SK-N-SH (cell line): ENCODE measurements at regions not wholly inside any gene's neighbourhood (a gene's known extent, or its start where the extent isn't known, plus 50 kb on each side); places are given as distances from the start of the nearest gene placed in this dataset.

Experiments used
- CTCF ChIA-PET: fragments of 300-600, 350-600 bp; formaldehyde crosslinking; extraction: SDS; loops from one replicate; lab custom pipeline; 2021; lab: Yijun Ruan, JAX
- POLR2A ChIA-PET: fragments of 350-600 bp; sonication (Branson Sonifier 250); formaldehyde crosslinking; extraction: SDS; loops from one replicate; lab custom pipeline; 2020; ENCODE audit warnings: antibody characterized with exemption, inconsistent platforms; lab: Yijun Ruan, JAX
- DNase-seq: peaks from one replicate; pipeline ENCODE4 v3.0.0; 2012
- H2AFZ ChIP-seq: fragments of 200-600 bp; sonication (generic); 2 replicates; pipeline ENCODE4 v1.8.1; 2016; ENCODE audit warnings: antibody characterized with exemption, mild to moderate bottlenecking, low read depth
- H3F3A ChIP-seq: fragments of 200-600 bp; sonication (generic); replicated peaks from 2 replicates; pipeline ENCODE3; 2016; ENCODE audit warnings: antibody characterized with exemption, mild to moderate bottlenecking; ENCODE audit not compliant: insufficient read depth
- H3K27ac ChIP-seq, 2 experiments: fragments of 200-500 bp in 1 of 2; fragments of 200-600 bp in 1 of 2; sonication (Bioruptor generic) in 1 of 2; sonication (generic), shearing (Covaris generic) in 1 of 2; 2 replicates each; pipeline versions ENCODE4 v1.5.1 to v1.6.1; 2014 to 2016; ENCODE audit warnings: low read depth in 2 of 2, inconsistent platforms in 1 of 2, low read length in 1 of 2, mild to moderate bottlenecking in 1 of 2, mixed read lengths in 1 of 2
- H3K27me3 ChIP-seq: fragments of 200-600 bp; sonication (generic), shearing (Covaris generic); 2 replicates; pipeline ENCODE4 v1.6.1; 2016; ENCODE audit warnings: mixed run types; ENCODE audit not compliant: insufficient read depth
- H3K36me3 ChIP-seq, 2 experiments: fragments of 200-500 bp in 1 of 2; fragments of 200-600 bp in 1 of 2; sonication (Bioruptor generic) in 1 of 2; sonication (generic) in 1 of 2; replicated peaks in 1 of 2; 2 replicates each; pipeline versions ENCODE3 to v1.5.1; 2014 to 2016; ENCODE audit warnings: low read length in 1 of 2, mild to moderate bottlenecking in 1 of 2; ENCODE audit not compliant: insufficient read depth in 2 of 2, control insufficient read depth in 1 of 2
- H3K4me1 ChIP-seq, 2 experiments: fragments of 200-500 bp in 1 of 2; fragments of 200-600 bp in 1 of 2; sonication (Bioruptor generic) in 1 of 2; sonication (generic), shearing (Covaris generic) in 1 of 2; 2 replicates each; pipeline versions ENCODE4 v1.5.1 to v1.6.1; 2014 to 2016; ENCODE audit warnings: low read depth in 1 of 2, low read length in 1 of 2, mixed run types in 1 of 2; ENCODE audit not compliant: insufficient read depth in 2 of 2, control insufficient read depth in 1 of 2
- H3K4me2 ChIP-seq: fragments of 200-600 bp; sonication (generic), shearing (Covaris generic); 2 replicates; pipeline ENCODE4 v1.6.1; 2017; ENCODE audit warnings: mixed run types
- H3K4me3 ChIP-seq, 2 experiments: fragments of 200-500 bp in 1 of 2; fragments of 200-600 bp in 1 of 2; sonication (Bioruptor generic) in 1 of 2; sonication (generic), shearing (Covaris generic) in 1 of 2; 2 replicates each; pipeline versions ENCODE4 v1.5.1 to v1.8.1; 2014 to 2016; ENCODE audit warnings: low read depth in 2 of 2, inconsistent platforms in 1 of 2, low read length in 1 of 2, mild to moderate bottlenecking in 1 of 2, mixed read lengths in 1 of 2, moderate library complexity in 1 of 2
- H3K79me2 ChIP-seq: fragments of 200-600 bp; sonication (generic); 2 replicates; pipeline ENCODE4 v1.8.1; 2017; ENCODE audit warnings: mild to moderate bottlenecking; ENCODE audit not compliant: insufficient read depth
- H3K9ac ChIP-seq: fragments of 200-600 bp; sonication (generic); 2 replicates; pipeline ENCODE4 v1.6.1; 2017; ENCODE audit warnings: mixed run types
- H3K9me2 ChIP-seq: fragments of 200-600 bp; sonication (generic); 2 replicates; pipeline ENCODE4 v1.6.1; 2017; ENCODE audit warnings: mixed run types
- H3K9me3 ChIP-seq: fragments of 200-600 bp; sonication (generic); 2 replicates; pipeline ENCODE4 v1.6.1; 2017; ENCODE audit warnings: mixed run types, mild to moderate bottlenecking, moderate library complexity
- H4K20me1 ChIP-seq: fragments of 200-600 bp; sonication (generic); 2 replicates; pipeline ENCODE4 v1.6.1; 2017; ENCODE audit warnings: mild to moderate bottlenecking, mixed run types; ENCODE audit not compliant: insufficient read depth
- CHD2 ChIP-seq: fragments of 150-350 bp; IDR thresholded peaks from 2 replicates; pipeline ENCODE4 v1.6.1; 2018; ENCODE audit warnings: low read length; ENCODE audit not compliant: partially characterized antibody
- CTCF ChIP-seq: fragments of 200-600 bp; sonication (generic); IDR thresholded peaks from 2 replicates; pipeline ENCODE4 v1.6.1; 2017; ENCODE audit warnings: antibody characterized with exemption, mild to moderate bottlenecking, moderate library complexity
- JUND ChIP-seq: IDR thresholded peaks from 2 replicates; pipeline ENCODE4 v1.4.0; 2012
- NRF1 ChIP-seq: IDR thresholded peaks from 2 replicates; pipeline ENCODE4 v1.6.1; 2012; ENCODE audit warnings: low read depth, mild to moderate bottlenecking, low read length
- RAD21 ChIP-seq: IDR thresholded peaks from 2 replicates; pipeline ENCODE4 v1.6.1; 2012; ENCODE audit warnings: mild to moderate bottlenecking, low read length
- RCOR1 ChIP-seq: fragments of 150-350 bp; IDR thresholded peaks from 2 replicates; pipeline ENCODE4 v1.6.1; 2017; ENCODE audit warnings: antibody characterized with exemption, low read length
- RFX5 ChIP-seq: IDR thresholded peaks from 2 replicates; pipeline ENCODE4 v1.6.1; 2012; ENCODE audit warnings: mild to moderate bottlenecking, improper control_type of control experiment, low read length
- RXRA ChIP-seq: IDR thresholded peaks from 2 replicates; pipeline ENCODE4 v1.4.0; 2012; ENCODE audit warnings: low read depth, mild to moderate bottlenecking, borderline replicate concordance
- TAF1 ChIP-seq: IDR thresholded peaks from 2 replicates; pipeline ENCODE4 v1.6.1; 2012; ENCODE audit warnings: low read depth, mild to moderate bottlenecking, low read length, moderate library complexity, borderline replicate concordance
- USF2 ChIP-seq: fragments of 150-350 bp; IDR thresholded peaks from 2 replicates; pipeline ENCODE4 v1.6.1; 2017; ENCODE audit warnings: antibody characterized with exemption, low read length, low read depth, borderline replicate concordance
- WGBS: methylation state at CpG from one replicate; pipeline ENCODE4 v1.1.6; 2017; ENCODE audit warnings: low lambda C conversion rate; 5-methylcytosine and 5-hydroxymethylcytosine counted together
- TF ChIP-seq, protein P1 (sequence below): fragments of 150-350 bp; IDR thresholded peaks from 2 replicates; pipeline ENCODE4 v1.6.1; 2016; ENCODE audit warnings: mild to moderate bottlenecking, low read depth, low read length
- TF ChIP-seq, protein P2 (sequence below): IDR thresholded peaks from 2 replicates; pipeline ENCODE4; 2012
- TF ChIP-seq, protein P3 (sequence below): IDR thresholded peaks from 2 replicates; pipeline ENCODE4 v1.4.0; 2012; ENCODE audit warnings: low read depth, borderline replicate concordance

DNA sequence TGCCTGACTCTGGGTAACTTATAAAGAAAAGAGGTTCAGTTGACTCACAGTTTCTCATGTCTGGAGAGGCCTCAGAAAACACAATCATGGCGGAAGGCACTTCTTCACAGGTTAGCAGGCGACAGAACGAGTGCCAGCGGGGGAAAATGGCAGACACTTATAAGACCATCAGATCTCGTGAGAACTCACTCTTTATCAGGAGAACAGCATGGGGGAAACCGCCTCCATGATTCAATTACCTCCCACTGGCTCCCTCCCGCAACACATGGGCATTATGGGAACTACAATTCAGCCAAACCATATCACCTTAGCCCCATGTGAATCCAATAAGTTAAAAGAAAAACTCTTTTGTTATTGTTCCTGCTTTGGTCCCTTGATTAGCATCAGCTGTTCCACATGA is 725.2 kb downstream of the LRRIQ3 start:
- Histone ChIP-seq H3K9me3 (no peaks in the 10 kb centered on the region), H3F3A (no peaks in the 10 kb centered on the region), H3K4me3 (no peak overlapping the region), H3K27me3 (no peaks in the 10 kb centered on the region), H3K36me3 (no peaks in the 10 kb centered on the region), H3K9ac (no peak overlapping the region), H3K4me2 (no peak overlapping the region), H4K20me1 (no peaks in the 10 kb centered on the region), H3K79me2 (no peaks in the 10 kb centered on the region), H3K9me2 (no peaks in the 10 kb centered on the region), H3K27ac (no peak overlapping the region), H2AFZ (no peak overlapping the region), H3K4me1 (no peaks in the 10 kb centered on the region)
- no peak for TF ChIP-seq TAF1
- no peak for DNase-seq
- POLR2A ChIA-PET: no interaction called here
- CTCF ChIA-PET: no interaction called here
- WGBS: 49% methylated on average over 7 of the region's 7 CpGs

DNA sequence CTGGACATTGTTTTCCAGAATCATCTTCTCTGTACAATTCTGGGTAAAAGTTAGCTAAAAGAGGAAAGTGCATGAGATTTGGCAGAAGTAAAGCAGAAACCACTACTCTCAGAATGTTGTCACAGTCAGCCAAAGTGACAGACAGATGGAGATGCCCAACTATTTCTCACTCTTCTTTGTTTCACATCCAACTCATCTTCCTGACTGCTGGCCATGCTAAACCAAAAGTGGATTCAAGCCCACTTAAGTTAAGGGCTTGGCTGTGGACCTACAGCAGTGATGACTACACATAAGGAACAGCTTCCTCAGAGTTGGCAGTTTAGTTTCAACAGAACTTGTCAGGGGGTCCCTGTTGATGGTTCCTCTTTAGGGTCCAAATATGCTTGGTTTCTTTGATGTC is 730.2 kb downstream of the LRRIQ3 start:
- no peaks in the 10 kb centered on the region for H3F3A ChIP-seq
- no peak overlapping the region for H3K27ac ChIP-seq
- no peak overlapping the region for H2AFZ ChIP-seq
- no peaks in the 10 kb centered on the region for H3K9me2 ChIP-seq
- ChIA-PET POLR2A (no interaction called here), CTCF (no interaction called here)
- no peaks in the 10 kb centered on the region for H4K20me1 ChIP-seq
- H3K79me2 ChIP-seq: no peaks in the 10 kb centered on the region
- H3K4me3 ChIP-seq: no peak overlapping the region
- H3K9ac ChIP-seq: no peak overlapping the region
- no peaks in the 10 kb centered on the region for H3K9me3 ChIP-seq
- H3K4me1 ChIP-seq: no peaks in the 10 kb centered on the region
- no peaks in the 10 kb centered on the region for H3K36me3 ChIP-seq
- TF ChIP-seq CHD2 (no peak), RXRA (no peak), NRF1 (no peak)
- TF ChIP-seq, protein P1, sequence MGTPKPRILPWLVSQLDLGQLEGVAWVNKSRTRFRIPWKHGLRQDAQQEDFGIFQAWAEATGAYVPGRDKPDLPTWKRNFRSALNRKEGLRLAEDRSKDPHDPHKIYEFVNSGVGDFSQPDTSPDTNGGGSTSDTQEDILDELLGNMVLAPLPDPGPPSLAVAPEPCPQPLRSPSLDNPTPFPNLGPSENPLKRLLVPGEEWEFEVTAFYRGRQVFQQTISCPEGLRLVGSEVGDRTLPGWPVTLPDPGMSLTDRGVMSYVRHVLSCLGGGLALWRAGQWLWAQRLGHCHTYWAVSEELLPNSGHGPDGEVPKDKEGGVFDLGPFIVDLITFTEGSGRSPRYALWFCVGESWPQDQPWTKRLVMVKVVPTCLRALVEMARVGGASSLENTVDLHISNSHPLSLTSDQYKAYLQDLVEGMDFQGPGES: no peak
- TF ChIP-seq, all 33 proteins: peak for 0
- no peak for DNase-seq
- H3K4me2 ChIP-seq: no peak overlapping the region
- no peaks in the 10 kb centered on the region for H3K27me3 ChIP-seq

GRCh38 chr1:73463873-73464272 is 734.1 kb downstream of the LRRIQ3 start:
- 13% methylated on average over 2 of the region's 2 CpGs for WGBS
- Histone ChIP-seq H3K9ac (no peak overlapping the region), H3F3A (no peaks in the 10 kb centered on the region), H3K9me2 (no peaks in the 10 kb centered on the region), H3K9me3 (no peaks in the 10 kb centered on the region), H4K20me1 (no peaks in the 10 kb centered on the region), H3K4me1 (no peaks in the 10 kb centered on the region), H2AFZ (no peak overlapping the region), H3K27ac (no peak overlapping the region), H3K36me3 (no peaks in the 10 kb centered on the region), H3K27me3 (no peaks in the 10 kb centered on the region), H3K79me2 (no peaks in the 10 kb centered on the region), H3K4me2 (no peak overlapping the region), H3K4me3 (no peak overlapping the region)
- TF ChIP-seq CHD2 (no peak), RFX5 (no peak), RAD21 (no peak), CTCF (no peak), USF2 (no peak), JUND (no peak), RCOR1 (no peak)
- TF ChIP-seq, protein P1: no peak
- TF ChIP-seq, protein P2, sequence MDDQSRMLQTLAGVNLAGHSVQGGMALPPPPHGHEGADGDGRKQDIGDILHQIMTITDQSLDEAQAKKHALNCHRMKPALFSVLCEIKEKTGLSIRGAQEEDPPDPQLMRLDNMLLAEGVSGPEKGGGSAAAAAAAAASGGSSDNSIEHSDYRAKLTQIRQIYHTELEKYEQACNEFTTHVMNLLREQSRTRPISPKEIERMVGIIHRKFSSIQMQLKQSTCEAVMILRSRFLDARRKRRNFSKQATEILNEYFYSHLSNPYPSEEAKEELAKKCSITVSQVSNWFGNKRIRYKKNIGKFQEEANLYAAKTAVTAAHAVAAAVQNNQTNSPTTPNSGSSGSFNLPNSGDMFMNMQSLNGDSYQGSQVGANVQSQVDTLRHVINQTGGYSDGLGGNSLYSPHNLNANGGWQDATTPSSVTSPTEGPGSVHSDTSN: no peak
- TF ChIP-seq, protein P3, sequence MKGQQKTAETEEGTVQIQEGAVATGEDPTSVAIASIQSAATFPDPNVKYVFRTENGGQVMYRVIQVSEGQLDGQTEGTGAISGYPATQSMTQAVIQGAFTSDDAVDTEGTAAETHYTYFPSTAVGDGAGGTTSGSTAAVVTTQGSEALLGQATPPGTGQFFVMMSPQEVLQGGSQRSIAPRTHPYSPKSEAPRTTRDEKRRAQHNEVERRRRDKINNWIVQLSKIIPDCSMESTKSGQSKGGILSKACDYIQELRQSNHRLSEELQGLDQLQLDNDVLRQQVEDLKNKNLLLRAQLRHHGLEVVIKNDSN: no peak
- POLR2A ChIA-PET: no interaction called here
- no peak for DNase-seq
- CTCF ChIA-PET: no interaction called here
